ENCODE measurements at regions not wholly inside any gene's neighbourhood (a gene's known extent, or its start where the extent isn't known, plus 50 kb on each side); places are given as distances from the start of the nearest gene placed in this dataset.

- DNase-seq, result no peak
- intact Hi-C loops (cut with DNase I), result no loop called here
Measured at GRCh38 chr10:10233229-10233628, 784.4 kb upstream of the CELF2 start.

GRCh38 chr10:10235003-10235402 lies 782.7 kb upstream of the CELF2 start:
- intact Hi-C loops (cut with DNase I), result no loop called here
- DNase-seq, result no peak

DNA sequence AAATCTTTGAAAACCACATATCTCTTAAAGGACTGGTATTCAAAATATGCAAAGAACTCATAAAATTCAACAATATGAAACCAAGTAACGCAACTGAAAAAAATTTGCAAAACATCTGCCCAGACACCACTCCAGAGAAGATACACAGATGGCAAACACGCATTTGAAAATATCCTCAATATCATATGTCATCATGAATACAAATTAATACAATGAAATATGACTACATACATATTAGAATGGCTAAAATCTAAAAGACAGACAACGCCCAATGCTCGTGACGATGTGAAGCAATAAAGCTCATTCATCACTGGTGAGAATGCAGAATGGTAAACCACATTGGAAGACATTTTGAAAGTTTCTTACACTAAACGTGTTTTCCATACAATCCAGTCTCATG lies 770.1 kb upstream of the CELF2 start:
- intact Hi-C loops (cut with DNase I), result no loop called here
- DNase-seq, result no peak

GRCh38 chr10:10256860-10257259 lies 760.8 kb upstream of the CELF2 start:
- intact Hi-C loops (cut with DNase I), result no loop called here
- no peak for DNase-seq

- intact Hi-C loops (cut with DNase I), result no loop called here
- DNase-seq, result no peak
Measured at GRCh38 chr10:10259013-10259412, 758.7 kb upstream of the CELF2 start.

DNA sequence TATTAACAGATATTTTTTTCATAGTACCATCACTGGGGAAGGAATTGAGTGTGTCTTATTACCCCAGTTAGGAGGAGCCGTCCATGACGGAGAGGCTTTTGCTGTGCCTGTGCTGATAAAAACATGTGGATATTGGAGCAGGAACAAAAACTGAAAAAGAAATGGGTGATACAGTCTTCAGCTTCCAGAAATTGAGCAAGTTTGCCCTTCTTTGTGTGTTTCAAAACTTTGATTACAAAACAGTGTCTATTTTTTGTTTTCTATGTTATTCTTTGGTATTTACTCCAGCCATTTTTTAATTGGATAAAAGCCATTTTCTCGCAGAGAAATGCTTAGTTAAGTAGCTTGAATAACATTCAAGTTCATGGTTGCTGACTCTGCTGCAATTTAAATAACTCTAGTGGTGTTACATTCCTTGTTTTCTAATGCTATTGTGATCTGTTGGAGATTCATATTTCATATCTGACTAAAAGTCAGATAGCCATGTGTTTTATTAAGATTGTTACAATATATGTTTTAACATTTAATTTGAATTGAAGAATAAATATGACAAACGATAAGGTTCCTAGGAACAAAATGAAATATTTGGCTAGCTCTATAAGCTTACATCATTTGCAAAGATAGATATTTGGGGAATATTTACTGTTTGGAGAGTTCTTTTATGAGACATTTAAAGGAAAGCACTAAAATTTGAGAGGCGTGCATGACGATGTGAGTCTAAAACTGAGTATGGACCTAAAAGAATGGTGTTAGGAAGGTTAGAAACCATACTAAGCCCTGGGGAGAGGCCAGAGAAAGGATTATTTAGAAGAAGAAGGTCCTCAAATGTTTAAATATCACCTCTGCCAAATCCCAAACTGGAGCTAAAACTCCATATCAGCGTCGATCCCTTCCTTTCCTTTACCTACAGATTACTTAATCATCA lies 747.3 kb upstream of the CELF2 start:
- intact Hi-C loops (cut with DNase I), result no loop called here
- no peak for DNase-seq

DNA sequence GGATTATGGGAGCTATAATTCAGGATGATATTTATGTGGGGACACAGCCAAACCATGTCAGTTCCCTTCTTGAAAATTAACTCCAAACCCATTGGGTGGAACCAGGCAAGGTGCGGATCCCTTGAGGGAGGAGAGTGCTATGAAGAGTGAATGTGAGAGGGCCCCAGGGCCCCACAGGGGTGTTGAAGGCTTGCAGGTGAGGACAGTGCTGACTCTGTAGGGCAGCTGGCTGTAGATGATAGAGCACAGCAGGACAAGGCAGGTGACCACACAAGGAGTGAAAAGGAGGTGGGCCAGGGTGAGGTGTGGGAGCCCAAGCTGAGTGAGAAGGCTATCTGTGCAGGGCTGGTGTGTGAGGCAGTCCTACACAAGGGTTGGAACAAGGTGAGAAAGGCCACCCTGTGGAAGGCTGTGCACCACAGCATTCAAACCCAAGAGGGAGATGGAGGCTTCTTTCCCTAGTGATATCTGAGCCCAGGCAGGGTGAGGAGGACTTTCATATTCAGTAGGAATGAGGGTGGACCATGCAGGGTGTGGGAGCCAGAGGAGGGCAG lies 746.0 kb upstream of the CELF2 start:
- no peak for DNase-seq
- intact Hi-C loops (cut with DNase I), result no loop called here

GRCh38 chr10:10273661-10274060 lies 744.0 kb upstream of the CELF2 start:
- no peak for DNase-seq
- intact Hi-C loops (cut with DNase I), result no loop called here

DNA sequence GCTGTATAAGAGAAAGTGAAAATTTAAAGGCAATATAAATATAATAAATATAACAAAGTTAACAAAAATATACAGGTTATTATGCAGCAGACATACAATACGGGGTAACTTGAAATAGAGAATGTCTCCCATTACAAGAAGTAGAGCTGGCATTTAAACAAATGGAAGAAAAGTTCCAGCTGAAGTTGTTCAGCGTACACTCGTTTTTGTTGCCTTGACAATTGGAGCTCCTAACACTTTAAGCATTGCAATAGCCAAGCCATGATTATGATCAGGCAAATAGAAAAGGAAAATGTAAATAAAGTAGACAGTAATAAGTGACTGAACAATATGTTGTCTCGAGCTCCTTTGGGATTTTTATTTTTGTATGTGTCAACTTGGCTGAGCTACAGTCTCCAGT lies 737.8 kb upstream of the CELF2 start:
- intact Hi-C loops (cut with DNase I), result no loop called here
- DNase-seq, result no peak

- intact Hi-C loops (cut with DNase I), result no loop called here
- DNase-seq, result no peak
Measured at GRCh38 chr10:10292501-10292900, 725.2 kb upstream of the CELF2 start.

DNA sequence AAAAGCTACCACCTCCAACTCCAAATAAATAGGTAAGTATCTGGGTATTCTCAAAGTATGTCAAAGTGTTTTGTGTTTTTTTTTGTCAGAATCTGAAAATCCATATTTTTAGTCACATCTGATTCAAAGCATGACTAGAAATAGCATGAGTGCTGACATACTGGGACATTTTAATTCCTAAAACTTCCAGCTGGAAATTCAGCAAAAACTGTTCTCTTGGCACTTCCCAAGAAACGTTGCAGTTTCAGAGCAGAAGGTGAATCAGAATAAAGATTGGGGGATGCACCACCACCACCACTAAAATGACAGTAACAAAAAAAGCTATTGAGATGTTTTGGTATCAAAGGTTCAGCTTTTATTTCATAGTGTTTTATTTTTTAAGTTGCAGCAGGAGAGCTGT lies 724.6 kb upstream of the CELF2 start:
- intact Hi-C loops (cut with DNase I), result no loop called here
- DNase-seq, result no peak

- intact Hi-C loops (cut with DNase I), result no loop called here
- peak in 6 of 10 donors; percentile 11 to 76 (median 24) for DNase-seq
Measured at GRCh38 chr10:10293481-10293951, 724.2 kb upstream of the CELF2 start.

GRCh38 chr10:10294184-10294880 lies 723.3 kb upstream of the CELF2 start:
- intact Hi-C loops (cut with DNase I), result no loop called here
- DNase-seq, result no peak

DNA sequence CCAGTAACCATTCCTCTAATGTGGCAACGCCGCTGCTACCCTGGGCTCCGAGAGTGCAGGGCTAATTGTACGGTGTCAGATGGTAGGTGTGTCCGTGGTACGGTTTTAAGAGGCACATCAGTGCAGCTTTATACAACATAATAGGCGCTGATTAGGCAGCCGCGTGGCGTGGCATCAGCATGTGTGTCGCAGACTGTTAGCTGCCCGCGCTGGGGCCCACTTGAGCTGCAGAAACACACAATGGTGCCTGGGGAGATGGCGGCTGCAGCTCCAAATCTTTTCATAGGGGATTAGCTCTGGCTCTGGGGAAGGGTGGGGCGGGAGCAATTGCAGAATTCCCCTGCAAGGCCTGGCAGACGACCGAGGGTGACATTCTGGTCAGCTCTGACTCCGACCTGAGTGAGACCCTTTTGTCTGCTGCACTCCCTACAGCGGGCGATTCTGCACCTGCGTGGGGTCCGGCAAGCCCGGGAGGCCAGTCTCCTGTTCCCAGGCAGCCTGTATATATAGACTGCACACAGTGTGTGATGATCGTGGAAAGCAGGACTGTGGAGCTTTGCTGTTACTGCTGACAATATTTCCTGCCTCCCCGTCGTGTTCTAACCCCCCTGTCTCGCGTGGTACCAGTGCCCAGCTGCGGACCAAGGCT lies 722.7 kb upstream of the CELF2 start:
- intact Hi-C loops (cut with DNase I), result no loop called here
- DNase-seq, result peak; percentile 19 to 93 (median 59)

- DNase-seq, result peak in 3 of 10 donors; percentile 9 to 70 (median 69)
- intact Hi-C loops (cut with DNase I), result no loop called here
Measured at GRCh38 chr10:10295537-10295936, 722.1 kb upstream of the CELF2 start.

- no peak for DNase-seq
- intact Hi-C loops (cut with DNase I), result no loop called here
Measured at GRCh38 chr10:10302689-10303088, 715.0 kb upstream of the CELF2 start.

- intact Hi-C loops (cut with DNase I), result no loop called here
- no peak for DNase-seq
Measured at GRCh38 chr10:10307036-10307435, 710.6 kb upstream of the CELF2 start.

- intact Hi-C loops (cut with DNase I), result no loop called here
- DNase-seq, result no peak
Measured at GRCh38 chr10:10307551-10307950, 710.1 kb upstream of the CELF2 start.

GRCh38 chr10:10310498-10310897 lies 707.2 kb upstream of the CELF2 start:
- intact Hi-C loops (cut with DNase I), result no loop called here
- no peak for DNase-seq

DNA sequence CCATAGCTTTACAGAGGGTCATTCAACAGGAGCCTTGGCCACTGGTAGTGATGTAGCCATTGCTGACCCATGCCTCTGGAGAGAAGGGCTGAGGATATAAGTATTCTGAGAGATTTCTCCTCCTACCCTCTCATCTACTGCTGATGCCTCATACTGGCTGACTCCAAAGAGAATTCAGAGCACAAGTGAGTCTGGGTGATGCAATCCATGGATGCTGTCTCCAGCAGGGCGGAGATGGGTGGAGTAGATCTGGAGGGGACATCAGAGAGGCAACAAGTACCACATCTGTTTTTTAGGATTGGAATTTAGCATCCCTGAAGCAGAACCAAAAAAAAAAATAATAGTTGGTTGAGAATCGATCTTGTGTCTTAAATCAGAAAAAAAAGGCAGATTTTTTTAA lies 705.7 kb upstream of the CELF2 start:
- intact Hi-C loops (cut with DNase I), result no loop called here

More for the DNA sequence above, 705.7 kb upstream of the CELF2 start:
- DNase-seq, result no peak

All from posterior cingulate gyrus (tissue), 11 donors.